HL-60 (cell line): ENCODE measurements at regions not wholly inside any gene's neighbourhood (a gene's known extent, or its start where the extent isn't known, plus 50 kb on each side); places are given as distances from the start of the nearest gene placed in this dataset.

Experiments
- POLR2AphosphoS5 ChIP-seq: IDR thresholded peaks from 2 replicates; pipeline ENCODE4 v1.6.1; 2012; ENCODE audit warnings: low read depth
- REST ChIP-seq: IDR thresholded peaks from 2 replicates; pipeline ENCODE4 v1.6.1; 2012; ENCODE audit warnings: low read depth; ENCODE audit not compliant: insufficient replicate concordance
- TF ChIP-seq, protein P1 (sequence below): IDR thresholded peaks from one replicate; pipeline ENCODE4 v1.5.1; 2011; ENCODE audit warnings: low read length, control low read depth, inconsistent platforms; ENCODE audit not compliant: insufficient read depth

DNA sequence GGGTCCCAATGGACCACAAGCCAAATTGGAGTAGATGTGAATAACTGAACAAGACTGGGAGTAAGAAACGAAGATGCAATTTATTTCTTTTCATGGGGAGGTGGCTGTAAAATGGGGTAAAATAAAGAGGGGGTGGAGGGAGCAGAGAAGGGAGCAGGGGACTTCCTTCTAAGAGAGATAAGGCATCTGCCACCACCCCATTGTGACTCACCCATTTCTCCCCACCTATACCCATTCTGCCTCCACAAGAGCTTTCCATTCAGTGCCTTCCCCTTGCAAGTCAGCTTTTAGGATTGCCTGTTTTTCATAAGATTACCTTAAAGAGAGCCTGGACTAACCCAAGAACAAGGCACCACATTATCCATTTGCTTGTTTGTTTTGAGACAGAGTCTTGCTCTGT, 87.1 kb upstream of the PAX2 start:
- TF ChIP-seq, protein P1, sequence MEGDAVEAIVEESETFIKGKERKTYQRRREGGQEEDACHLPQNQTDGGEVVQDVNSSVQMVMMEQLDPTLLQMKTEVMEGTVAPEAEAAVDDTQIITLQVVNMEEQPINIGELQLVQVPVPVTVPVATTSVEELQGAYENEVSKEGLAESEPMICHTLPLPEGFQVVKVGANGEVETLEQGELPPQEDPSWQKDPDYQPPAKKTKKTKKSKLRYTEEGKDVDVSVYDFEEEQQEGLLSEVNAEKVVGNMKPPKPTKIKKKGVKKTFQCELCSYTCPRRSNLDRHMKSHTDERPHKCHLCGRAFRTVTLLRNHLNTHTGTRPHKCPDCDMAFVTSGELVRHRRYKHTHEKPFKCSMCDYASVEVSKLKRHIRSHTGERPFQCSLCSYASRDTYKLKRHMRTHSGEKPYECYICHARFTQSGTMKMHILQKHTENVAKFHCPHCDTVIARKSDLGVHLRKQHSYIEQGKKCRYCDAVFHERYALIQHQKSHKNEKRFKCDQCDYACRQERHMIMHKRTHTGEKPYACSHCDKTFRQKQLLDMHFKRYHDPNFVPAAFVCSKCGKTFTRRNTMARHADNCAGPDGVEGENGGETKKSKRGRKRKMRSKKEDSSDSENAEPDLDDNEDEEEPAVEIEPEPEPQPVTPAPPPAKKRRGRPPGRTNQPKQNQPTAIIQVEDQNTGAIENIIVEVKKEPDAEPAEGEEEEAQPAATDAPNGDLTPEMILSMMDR = no peak
- no peak for TF ChIP-seq POLR2AphosphoS5
- TF ChIP-seq REST = no peak
